Transverse colon (tissue), 4 donors: ENCODE measurements at regions not wholly inside any gene's neighbourhood (a gene's known extent, or its start where the extent isn't known, plus 50 kb on each side); places are given as distances from the start of the nearest gene placed in this dataset.

ENCODE experiments used
- DNase-seq: peaks from one replicate; pipeline ENCODE4 v3.0.0-alpha.2; 2019
- H3K27ac ChIP-seq, 4 donors: fragments of 200-600 bp; sonication (generic); 2 replicates each; pipeline ENCODE4 v1.5.1; 2016 to 2018; ENCODE audit warnings: inconsistent platforms in 4 of 4
- H3K27me3 ChIP-seq: fragments of 200-600 bp; sonication (generic); 2 replicates; pipeline ENCODE4 v1.5.1; 2017; ENCODE audit warnings: inconsistent platforms
- H3K36me3 ChIP-seq, 4 donors: fragments of 200-600 bp; sonication (generic); 2 replicates each; pipeline ENCODE4 v1.5.1; 2017 to 2019; ENCODE audit warnings: inconsistent platforms in 4 of 4
- H3K4me1 ChIP-seq, 4 donors: fragments of 200-600 bp; sonication (generic); 2 replicates each; pipeline ENCODE4 v1.5.1; 2017 to 2020; ENCODE audit warnings: inconsistent platforms in 4 of 4
- H3K4me3 ChIP-seq, 4 donors: fragments of 200-600 bp; sonication (generic); 1 replicate in 1 of 4; 2 replicates in 3 of 4; pipeline versions ENCODE4 v1.5.1 to v1.6.1; 2017 to 2019; ENCODE audit warnings: inconsistent platforms in 4 of 4
- H3K9me3 ChIP-seq, 2 donors: fragments of 200-600 bp; sonication (generic); 2 replicates each; pipeline ENCODE4 v1.5.1; 2017 to 2019; ENCODE audit warnings: inconsistent platforms in 2 of 2
- EP300 ChIP-seq: sonication (generic); formaldehyde crosslinking; IDR thresholded peaks from one replicate; pipeline ENCODE4 v1.6.1; 2017; ENCODE audit warnings: antibody characterized with exemption, low read depth
- POLR2A ChIP-seq: fragments of 450-650 bp; IDR thresholded peaks from one replicate; pipeline ENCODE4 v1.6.1; 2016; ENCODE audit warnings: antibody characterized with exemption, mild to moderate bottlenecking, moderate library complexity
- POLR2AphosphoS5 ChIP-seq, 3 donors: sonication (generic); formaldehyde crosslinking; IDR thresholded peaks; one replicate each; pipeline ENCODE4 v1.6.1; 2016; ENCODE audit warnings: antibody characterized with exemption in 3 of 3
- WGBS, 2 donors: methylation state at CpG; one replicate each; pipeline ENCODE4 v1.1.5; 2018; ENCODE audit warnings: low coverage in 1 of 2; 5-methylcytosine and 5-hydroxymethylcytosine counted together
- in situ Hi-C, 4 donors: fragments of 200-750 bp; cut with MboI; loops; one replicate each; pipeline versions ENCODE4 v1.15.0 to v1.15.1; 2017; ENCODE audit warnings: low sequenced_read_pairs in 3 of 4, low pct_ligation_motif_present in 1 of 4, low pct_unique_long_range_greater_than_20kb in 1 of 4
- intact Hi-C: fragments of 100-400 bp; cut with DNase I; formaldehyde crosslinking; loops from one replicate; pipeline ENCODE4 v1.15.1; 2023; ENCODE audit warnings: low total_unique reads
- TF ChIP-seq, protein P1 (sequence below), 5 experiments: fragments of 200-600 bp in 3 of 5; fragments of 450-650 bp in 2 of 5; sonication (generic) in 3 of 5; IDR thresholded peaks; 1 replicate in 2 of 5; 2 replicates in 3 of 5; pipeline ENCODE4 v1.5.1; 2016 to 2017; ENCODE audit warnings: antibody characterized with exemption in 5 of 5, inconsistent platforms in 3 of 5, mild to moderate bottlenecking in 2 of 5, moderate library complexity in 1 of 5

- Histone ChIP-seq H3K4me3 (no peak overlapping the region), H3K27me3 (no peaks in the 10 kb centered on the region), H3K36me3 (no peaks in the 10 kb centered on the region), H3K27ac (no peak overlapping the region), H3K9me3 (no peaks in the 10 kb centered on the region), H3K4me1 (peaks cover 3 to 15% (median 9%) of the 10 kb centered on the region in 4 donors)
- TF ChIP-seq, protein P1, sequence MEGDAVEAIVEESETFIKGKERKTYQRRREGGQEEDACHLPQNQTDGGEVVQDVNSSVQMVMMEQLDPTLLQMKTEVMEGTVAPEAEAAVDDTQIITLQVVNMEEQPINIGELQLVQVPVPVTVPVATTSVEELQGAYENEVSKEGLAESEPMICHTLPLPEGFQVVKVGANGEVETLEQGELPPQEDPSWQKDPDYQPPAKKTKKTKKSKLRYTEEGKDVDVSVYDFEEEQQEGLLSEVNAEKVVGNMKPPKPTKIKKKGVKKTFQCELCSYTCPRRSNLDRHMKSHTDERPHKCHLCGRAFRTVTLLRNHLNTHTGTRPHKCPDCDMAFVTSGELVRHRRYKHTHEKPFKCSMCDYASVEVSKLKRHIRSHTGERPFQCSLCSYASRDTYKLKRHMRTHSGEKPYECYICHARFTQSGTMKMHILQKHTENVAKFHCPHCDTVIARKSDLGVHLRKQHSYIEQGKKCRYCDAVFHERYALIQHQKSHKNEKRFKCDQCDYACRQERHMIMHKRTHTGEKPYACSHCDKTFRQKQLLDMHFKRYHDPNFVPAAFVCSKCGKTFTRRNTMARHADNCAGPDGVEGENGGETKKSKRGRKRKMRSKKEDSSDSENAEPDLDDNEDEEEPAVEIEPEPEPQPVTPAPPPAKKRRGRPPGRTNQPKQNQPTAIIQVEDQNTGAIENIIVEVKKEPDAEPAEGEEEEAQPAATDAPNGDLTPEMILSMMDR (IDR thresholded peaks at IDR 0.05): no peak
- TF ChIP-seq EP300 (no peak), POLR2AphosphoS5 (IDR thresholded peaks at IDR 0.05) (no peak), POLR2A (no peak)
- intact Hi-C loops: no loop called here
- WGBS, 2 donors: 39 to 76% methylated on average over 2 to 7 of the region's 7 CpGs
- in situ Hi-C loops: no loop called here
- DNase-seq: no peak
Observed at GRCh38 chr14:34135492-34135891, 184.6 kb upstream of the EGLN3 start.

- H3K4me3 ChIP-seq: no peak overlapping the region
- no peak for DNase-seq
- intact Hi-C loops (no loop called here), in situ Hi-C loops (no loop called here)
- H3K27ac ChIP-seq: no peak overlapping the region
- H3K4me1 ChIP-seq: peaks cover 1 to 5% (median 3%) of the 10 kb centered on the region in 4 donors
- H3K36me3 ChIP-seq: no peaks in the 10 kb centered on the region
- no peaks in the 10 kb centered on the region for H3K9me3 ChIP-seq
- no peak for TF ChIP-seq EP300
- TF ChIP-seq, protein P1 (IDR thresholded peaks at IDR 0.05): no peak
- no peak for TF ChIP-seq POLR2AphosphoS5 (IDR thresholded peaks at IDR 0.05)
- no peak for TF ChIP-seq POLR2A
- H3K27me3 ChIP-seq: no peaks in the 10 kb centered on the region
- WGBS, 2 donors: 90 to 100% methylated on average over 1 to 3 of the region's 3 CpGs
Observed at GRCh38 chr14:34134484-34134883, 183.6 kb upstream of the EGLN3 start.

DNA sequence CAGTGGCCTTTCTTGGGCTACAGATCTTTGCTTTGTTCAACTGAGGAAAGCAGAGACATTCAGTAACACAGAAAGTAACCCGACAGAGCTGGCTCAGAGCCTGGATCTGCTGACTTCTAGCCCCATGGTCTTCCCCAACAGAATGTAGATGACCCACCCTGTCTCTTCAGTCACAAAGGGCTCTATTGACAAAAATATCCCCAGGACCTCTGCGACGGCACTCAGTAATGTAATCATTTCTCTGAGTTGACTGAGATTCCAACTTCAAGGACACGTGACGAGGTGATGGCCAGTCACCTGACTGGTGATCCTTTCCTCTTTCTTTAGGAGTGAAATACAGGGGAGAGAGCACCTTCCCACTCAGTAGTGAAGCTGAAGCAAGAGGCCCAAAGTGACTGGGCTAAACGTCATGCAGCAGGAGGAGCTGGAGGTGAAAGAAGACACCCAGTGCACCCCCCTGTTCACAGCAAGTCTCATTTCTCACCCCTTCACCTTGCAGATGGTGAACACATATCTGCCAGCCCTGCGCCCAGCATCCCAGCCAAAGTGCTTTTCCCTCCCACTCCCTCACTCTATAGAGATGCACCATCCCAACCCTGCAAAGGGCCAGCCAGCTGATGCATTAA is 179.2 kb upstream of the EGLN3 start:
- no peaks in the 10 kb centered on the region for H3K9me3 ChIP-seq
- no peak for DNase-seq
- no peak overlapping the region for H3K4me3 ChIP-seq
- no peaks in the 10 kb centered on the region for H3K36me3 ChIP-seq
- peaks cover 0 to 3% (median 0%) of the 10 kb centered on the region in 4 donors for H3K4me1 ChIP-seq
- no peak overlapping the region for H3K27ac ChIP-seq
- no peaks in the 10 kb centered on the region for H3K27me3 ChIP-seq
- 80 to 88% methylated on average over 1 to 7 of the region's 7 CpGs for WGBS, 2 donors
- in situ Hi-C loops: no loop called here
- TF ChIP-seq POLR2A (no peak), POLR2AphosphoS5 (IDR thresholded peaks at IDR 0.05) (no peak), EP300 (no peak)
- TF ChIP-seq, protein P1 (IDR thresholded peaks at IDR 0.05): no peak
- intact Hi-C loops: no loop called here

GRCh38 chr14:34128665-34129064 is 177.8 kb upstream of the EGLN3 start:
- no peaks in the 10 kb centered on the region for H3K9me3 ChIP-seq
- no peaks in the 10 kb centered on the region for H3K27me3 ChIP-seq
- H3K4me3 ChIP-seq: no peak overlapping the region
- peaks cover 0 to 3% (median 0%) of the 10 kb centered on the region in 4 donors for H3K4me1 ChIP-seq
- intact Hi-C loops: no loop called here
- in situ Hi-C loops: no loop called here
- WGBS, 2 donors: 88 to 100% methylated on average over 1 to 9 of the region's 9 CpGs
- no peak for TF ChIP-seq POLR2A
- TF ChIP-seq POLR2AphosphoS5 (IDR thresholded peaks at IDR 0.05): no peak
- TF ChIP-seq EP300: no peak
- TF ChIP-seq, protein P1 (IDR thresholded peaks at IDR 0.05): no peak
- H3K27ac ChIP-seq: no peak overlapping the region
- no peak for DNase-seq
- no peaks in the 10 kb centered on the region for H3K36me3 ChIP-seq
